Ramos (cell line): ENCODE measurements at regions not wholly inside any gene's neighbourhood (a gene's known extent, or its start where the extent isn't known, plus 50 kb on each side); places are given as distances from the start of the nearest gene placed in this dataset.
"Not testable (repeated sequence)": the region's sequence is repeated elsewhere in the genome, so short reads cannot be mapped to it uniquely, and the experiment has no call there.

Experiments
- in situ Hi-C: fragments of 300-500 bp; cut with MboI; formaldehyde crosslinking; loops from one replicate; pipeline ENCODE4 v1.14.3; 2022; ENCODE audit warnings: low sequenced_read_pairs; ENCODE audit not compliant: unreplicated experiment

DNA sequence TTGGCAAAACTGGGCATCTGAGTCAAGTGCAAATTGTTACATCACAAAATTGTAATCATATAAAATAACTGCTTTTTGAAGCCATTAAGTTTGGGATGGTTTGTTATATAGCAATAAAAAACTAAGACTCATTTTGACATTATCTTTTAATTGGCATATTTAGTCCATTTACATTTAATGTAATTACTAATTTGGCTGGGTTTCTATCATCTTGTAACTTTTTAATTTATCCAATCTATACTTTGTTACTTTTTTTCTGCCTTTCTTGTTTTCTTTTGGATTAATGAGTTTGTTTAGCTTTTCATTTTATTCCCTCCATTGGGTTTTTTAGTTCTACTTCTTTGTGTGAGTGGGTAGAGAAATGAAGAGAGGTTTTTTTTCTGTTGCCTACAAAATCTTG, 76.3 kb downstream of the DRAM2 start:
- in situ Hi-C loops, result no loop called here

DNA sequence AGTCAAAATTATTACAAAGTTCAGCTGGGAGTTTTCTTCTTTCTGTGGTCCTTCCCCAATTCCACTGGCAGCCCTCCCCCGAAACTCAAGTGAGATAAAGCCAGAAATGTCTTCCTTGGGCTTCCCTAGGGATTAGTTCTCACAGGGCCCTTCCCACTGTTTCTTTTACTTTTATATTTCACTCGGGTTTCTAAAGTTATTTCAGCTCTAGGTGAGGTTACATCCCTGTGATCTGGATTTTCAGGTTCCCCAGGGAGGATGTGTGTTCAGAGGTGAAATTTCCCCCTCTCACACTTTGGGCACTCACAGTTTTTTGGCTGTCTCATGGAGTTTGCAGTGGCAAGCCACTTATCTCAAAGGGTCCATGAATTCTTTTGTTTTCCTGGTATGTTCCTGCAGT, 77.3 kb downstream of the DRAM2 start:
- in situ Hi-C loops, result no loop called here

GRCh38 chr1:111062081-111062480, 77.8 kb downstream of the DRAM2 start:
- in situ Hi-C loops, result no loop called here

DNA sequence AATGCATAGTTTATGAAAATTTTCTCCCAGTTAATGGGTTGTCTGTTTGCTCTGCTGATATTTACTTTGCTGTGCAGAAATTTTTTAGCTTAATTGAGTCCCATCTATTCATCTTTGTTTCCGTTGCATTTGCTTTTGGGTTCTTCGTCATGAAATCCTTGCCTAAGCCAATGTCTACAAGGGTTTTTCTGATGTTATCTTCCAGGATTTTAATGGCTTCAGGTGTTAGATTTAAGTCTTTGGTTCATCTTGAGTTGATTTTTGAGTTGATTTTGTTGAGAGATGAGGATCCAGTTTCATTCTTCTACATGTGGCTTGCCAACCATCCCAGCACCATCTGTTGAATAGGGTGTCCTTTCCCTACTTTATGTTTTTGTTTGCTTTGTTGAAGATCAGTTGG, 85.2 kb downstream of the DRAM2 start:
- in situ Hi-C loops, result no loop called here

DNA sequence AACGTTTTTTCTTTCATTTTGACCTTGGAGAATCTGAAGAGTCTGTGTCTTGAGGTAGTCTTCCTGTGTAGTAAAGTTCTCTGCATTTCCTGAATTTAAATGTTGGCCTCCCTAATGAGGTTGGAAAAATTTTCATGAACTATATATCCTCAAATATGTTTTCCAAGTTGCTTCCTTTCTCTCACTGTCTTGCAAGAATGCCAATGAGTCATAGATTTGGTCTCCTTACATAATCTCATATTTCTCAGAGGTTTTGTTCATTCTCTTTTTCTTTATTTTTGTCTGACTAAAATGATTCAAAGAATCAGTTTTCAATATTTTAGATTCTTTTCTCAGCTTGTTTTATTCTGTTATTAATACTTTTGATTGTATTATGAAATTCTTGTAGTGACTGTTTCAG, 87.6 kb downstream of the DRAM2 start:
- in situ Hi-C loops, result no loop called here

- in situ Hi-C loops, result not testable (repeated sequence)
Observed at GRCh38 chr1:111048253-111048652, 84.5 kb upstream of the LRIF1 start.

DNA sequence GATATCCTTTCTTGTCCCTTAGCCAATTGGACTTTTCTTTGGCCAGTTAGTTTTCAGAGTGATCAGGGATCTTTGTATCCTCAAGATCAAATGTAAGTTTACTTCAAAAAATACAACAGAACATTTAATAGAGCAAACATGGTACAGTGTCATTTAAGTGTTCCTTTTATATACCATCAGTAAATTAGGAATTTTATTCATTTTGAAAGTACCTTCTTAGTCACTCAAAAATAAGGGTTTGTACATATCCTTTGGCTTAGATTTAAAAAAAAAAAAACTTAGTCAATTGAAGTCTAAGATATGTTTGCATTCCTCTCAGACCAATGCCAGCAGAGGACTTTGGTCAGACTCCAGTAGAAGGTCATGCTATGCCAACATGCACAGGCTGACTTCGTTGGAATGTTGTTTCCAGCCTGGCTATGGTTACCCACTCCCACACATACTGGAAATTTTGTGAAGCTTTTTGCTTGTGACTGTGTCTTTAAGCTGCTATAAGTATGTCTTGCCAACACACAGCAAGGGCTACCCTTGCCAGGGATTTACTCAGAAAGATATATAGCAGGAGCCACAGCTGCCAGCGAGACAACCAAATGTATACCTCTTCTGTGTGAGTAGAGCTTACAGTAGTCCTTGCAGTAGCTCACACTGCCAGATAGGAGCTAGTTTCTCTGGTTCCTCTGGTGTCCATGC, 81.5 kb upstream of the LRIF1 start:
- in situ Hi-C loops, result no loop called here

GRCh38 chr1:111032295-111032897, 68.7 kb upstream of the LRIF1 start:
- in situ Hi-C loops, result loop anchor here (10.0 kb wide), 2 partner anchors 192 to 362 kb away; partner anchors contain the start of gene CHI3L2

DNA sequence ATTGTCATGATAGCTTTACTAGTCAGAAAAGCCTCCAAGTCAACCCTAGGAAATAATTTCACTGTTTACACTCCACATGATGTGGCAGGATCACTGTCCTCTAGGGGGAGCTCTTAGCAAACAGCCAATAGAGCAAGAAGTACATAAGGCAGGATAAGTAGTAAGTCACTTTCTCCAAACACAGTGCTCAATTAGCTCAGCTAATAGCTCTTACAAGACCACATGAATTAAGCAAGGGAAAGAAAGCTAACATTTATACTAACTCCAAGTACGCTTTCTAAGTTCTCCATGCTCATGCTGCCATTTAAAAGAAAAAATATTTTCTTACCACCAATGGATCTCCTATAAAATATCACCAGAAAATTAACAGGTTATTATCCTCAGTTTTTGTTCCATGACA, 66.9 kb upstream of the LRIF1 start:
- in situ Hi-C loops, result loop anchor here (10.0 kb wide), 2 partner anchors 194 to 364 kb away; partner anchors contain the start of gene CHI3L2

DNA sequence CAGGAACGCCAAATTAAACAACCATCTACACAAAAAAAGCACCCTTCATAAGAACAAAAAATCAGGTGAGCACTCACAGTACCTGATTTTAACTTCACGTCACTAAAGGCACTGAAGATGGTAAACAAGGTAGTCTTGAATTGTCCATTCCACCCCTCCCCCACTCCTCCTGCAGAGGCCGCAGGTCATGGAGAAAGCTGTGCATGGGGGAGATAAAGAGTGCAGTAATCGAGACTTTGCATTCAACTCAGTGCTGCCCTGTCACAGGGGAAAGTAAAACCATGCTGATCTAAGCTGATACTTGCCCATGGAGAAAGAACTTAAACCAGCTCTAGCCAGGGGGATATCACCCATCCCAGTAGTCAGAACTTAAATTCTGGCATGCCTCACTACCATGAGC, 61.4 kb upstream of the LRIF1 start:
- in situ Hi-C loops, result no loop called here

DNA sequence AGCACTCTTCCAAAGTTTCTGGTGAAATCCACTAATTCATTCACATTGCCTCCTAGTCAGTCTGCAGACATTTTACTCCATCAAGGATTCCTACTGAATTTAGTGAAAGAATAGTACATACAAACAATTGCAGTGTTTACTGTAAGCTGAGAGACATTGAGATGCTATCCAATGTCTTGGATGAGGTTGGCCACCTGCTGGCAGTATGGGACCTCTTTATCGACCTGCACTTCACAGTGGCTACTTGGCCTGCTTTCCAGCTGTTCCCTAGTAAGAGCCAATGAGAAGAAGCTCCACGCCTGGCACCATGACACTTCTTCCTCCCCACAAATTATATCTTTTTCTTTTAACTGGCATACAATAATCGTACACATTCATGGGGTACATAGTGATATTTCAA, 51.5 kb upstream of the LRIF1 start:
- in situ Hi-C loops, result no loop called here
